SK-N-MC (cell line): ENCODE measurements at regions not wholly inside any gene's neighbourhood (a gene's known extent, or its start where the extent isn't known, plus 50 kb on each side); places are given as distances from the start of the nearest gene placed in this dataset.

Experiments
- EZH2 ChIP-seq: fragments of 200-600 bp; sonication (generic); IDR thresholded peaks from one replicate; pipeline ENCODE4 v1.6.1; 2017; ENCODE audit warnings: antibody characterized with exemption
- POLR2AphosphoS5 ChIP-seq: IDR thresholded peaks from 2 replicates; pipeline ENCODE4 v1.6.1; 2012; ENCODE audit warnings: mild to moderate bottlenecking, low read depth, low read length, borderline replicate concordance

GRCh38 chr14:100389497-100390104 is 66.5 kb downstream of the SLC25A47 start:
- TF ChIP-seq POLR2AphosphoS5 = no peak
- TF ChIP-seq EZH2 = no peak
